Fibroblast of lung (primary cell): ENCODE measurements at regions not wholly inside any gene's neighbourhood (a gene's known extent, or its start where the extent isn't known, plus 50 kb on each side); places are given as distances from the start of the nearest gene placed in this dataset.

Experiments used
- CTCF ChIP-seq, 2 donors: IDR thresholded peaks in 1 of 2; conservative IDR thresholded peaks in 1 of 2; 1 replicate in 1 of 2; 2 replicates in 1 of 2; pipeline ENCODE4 v1.5.1; 2011 to 2012; ENCODE audit warnings: low read length in 2 of 2, control low read depth in 1 of 2, inconsistent platforms in 1 of 2, low read depth in 1 of 2, mild to moderate bottlenecking in 1 of 2
- EZH2 ChIP-seq: IDR thresholded peaks from 2 replicates; pipeline ENCODE4 v1.5.1; 2012; ENCODE audit warnings: low read length, control low read depth, mild to moderate bottlenecking; ENCODE audit errors: missing control alignments

GRCh38 chr4:152132776-152133175 is 372.0 kb upstream of the GATB start:
- TF ChIP-seq CTCF (conservative IDR thresholded peaks at IDR 0.05 in 1 of 2, IDR thresholded peaks at IDR 0.05 in 1 of 2; ENCODE audit: low read depth in 1 of 2, low read length in 2 of 2), result no peak
- no peak for TF ChIP-seq EZH2
